Mucosa of descending colon (tissue), 3 donors: ENCODE measurements at regions not wholly inside any gene's neighbourhood (a gene's known extent, or its start where the extent isn't known, plus 50 kb on each side); places are given as distances from the start of the nearest gene placed in this dataset.

Experiments used
- ATAC-seq: fragments of 200-7000 bp; cut with Tn5 transposase; one replicate; pipeline ENCODE4 v1.9.1; 2020; ENCODE audit warnings: mild to moderate bottlenecking, moderate library complexity
- DNase-seq, 3 donors: peaks; one replicate each; pipeline ENCODE4 v3.0.0-alpha.2; 2020
- H3K36me3 ChIP-seq: fragments of 200-600 bp; one replicate; pipeline ENCODE4 v1.8.0; 2021; ENCODE audit warnings: low read depth, mild to moderate bottlenecking
- H3K4me1 ChIP-seq: fragments of 200-600 bp; one replicate; pipeline ENCODE4 v1.8.0; 2021; ENCODE audit warnings: low read depth, mild to moderate bottlenecking
- H3K4me3 ChIP-seq: fragments of 200-600 bp; one replicate; pipeline ENCODE4 v1.8.0; 2021; ENCODE audit warnings: mild to moderate bottlenecking
- H3K9me3 ChIP-seq: fragments of 200-600 bp; one replicate; pipeline ENCODE4 v1.8.0; 2021; ENCODE audit warnings: mild to moderate bottlenecking
- intact Hi-C, 2 donors: fragments of 100-400 bp; cut with DNase I in 1 of 2; cut with micrococcal nuclease in 1 of 2; formaldehyde crosslinking; loops; one replicate each; pipeline versions ENCODE4 v1.11.0 to v1.11.1; 2022; cut with DNase I, micrococcal nuclease
- TF ChIP-seq, protein P1 (sequence below): fragments of 200-600 bp; IDR thresholded peaks from one replicate; pipeline ENCODE4 v1.8.0; 2022; ENCODE audit warnings: antibody characterized with exemption, mild to moderate bottlenecking
- donor health status: DM: no; HTN: no; CAD: no; lungs with moderate emphysema.
- donor health status: DM: no; HTN: no; CAD: no.
- donor health status: DM: no; HTN: yes; CAD: no.

- H3K4me1 ChIP-seq = no peaks in the 10 kb centered on the region
- intact Hi-C loops = no loop called here
- no peak for DNase-seq
- TF ChIP-seq, protein P1, sequence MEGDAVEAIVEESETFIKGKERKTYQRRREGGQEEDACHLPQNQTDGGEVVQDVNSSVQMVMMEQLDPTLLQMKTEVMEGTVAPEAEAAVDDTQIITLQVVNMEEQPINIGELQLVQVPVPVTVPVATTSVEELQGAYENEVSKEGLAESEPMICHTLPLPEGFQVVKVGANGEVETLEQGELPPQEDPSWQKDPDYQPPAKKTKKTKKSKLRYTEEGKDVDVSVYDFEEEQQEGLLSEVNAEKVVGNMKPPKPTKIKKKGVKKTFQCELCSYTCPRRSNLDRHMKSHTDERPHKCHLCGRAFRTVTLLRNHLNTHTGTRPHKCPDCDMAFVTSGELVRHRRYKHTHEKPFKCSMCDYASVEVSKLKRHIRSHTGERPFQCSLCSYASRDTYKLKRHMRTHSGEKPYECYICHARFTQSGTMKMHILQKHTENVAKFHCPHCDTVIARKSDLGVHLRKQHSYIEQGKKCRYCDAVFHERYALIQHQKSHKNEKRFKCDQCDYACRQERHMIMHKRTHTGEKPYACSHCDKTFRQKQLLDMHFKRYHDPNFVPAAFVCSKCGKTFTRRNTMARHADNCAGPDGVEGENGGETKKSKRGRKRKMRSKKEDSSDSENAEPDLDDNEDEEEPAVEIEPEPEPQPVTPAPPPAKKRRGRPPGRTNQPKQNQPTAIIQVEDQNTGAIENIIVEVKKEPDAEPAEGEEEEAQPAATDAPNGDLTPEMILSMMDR = no peak
- no peaks in the 10 kb centered on the region for H3K36me3 ChIP-seq
- no peaks in the 10 kb centered on the region for H3K9me3 ChIP-seq
- ATAC-seq = no peak
- no peak overlapping the region for H3K4me3 ChIP-seq
Measured at GRCh38 chr2:16003809-16004208, 63.5 kb downstream of the MYCN start.

- Histone ChIP-seq H3K36me3 (no peaks in the 10 kb centered on the region), H3K4me1 (no peaks in the 10 kb centered on the region), H3K9me3 (no peaks in the 10 kb centered on the region), H3K4me3 (no peak overlapping the region)
- ATAC-seq (no peak), DNase-seq (no peak)
- TF ChIP-seq, protein P1 = no peak
- intact Hi-C loops = no loop called here
Measured at GRCh38 chr2:16003152-16003551, 62.8 kb downstream of the MYCN start.

GRCh38 chr2:16002575-16002974 is 62.2 kb downstream of the MYCN start:
- intact Hi-C loops = no loop called here
- Histone ChIP-seq H3K9me3 (no peaks in the 10 kb centered on the region), H3K4me3 (no peak overlapping the region), H3K36me3 (no peaks in the 10 kb centered on the region), H3K4me1 (no peaks in the 10 kb centered on the region)
- DNase-seq (no peak), ATAC-seq (no peak)
- TF ChIP-seq, protein P1 = no peak

DNA sequence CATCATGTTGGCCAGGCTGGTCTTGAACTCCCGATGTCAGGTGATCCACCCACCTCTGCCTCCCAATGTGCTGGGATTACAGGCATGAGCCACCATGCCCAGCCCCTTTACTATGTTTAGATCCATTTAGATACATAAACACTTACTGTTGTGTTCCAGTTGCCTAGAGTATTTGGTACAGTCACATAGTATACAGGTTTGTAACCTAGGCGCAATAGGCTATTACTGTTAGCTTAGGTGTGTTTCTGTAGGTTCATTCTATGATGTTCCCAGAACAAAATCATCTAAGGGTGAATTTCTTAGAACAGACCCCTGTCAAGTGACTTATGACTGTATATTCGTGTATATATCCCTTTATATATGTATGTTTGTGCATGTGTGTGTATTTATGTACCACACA is 61.8 kb downstream of the MYCN start:
- TF ChIP-seq, protein P1 = no peak
- Histone ChIP-seq H3K4me3 (no peak overlapping the region), H3K36me3 (no peaks in the 10 kb centered on the region), H3K9me3 (no peaks in the 10 kb centered on the region), H3K4me1 (no peaks in the 10 kb centered on the region)
- DNase-seq = no peak
- no peak for ATAC-seq
- intact Hi-C loops = no loop called here

DNA sequence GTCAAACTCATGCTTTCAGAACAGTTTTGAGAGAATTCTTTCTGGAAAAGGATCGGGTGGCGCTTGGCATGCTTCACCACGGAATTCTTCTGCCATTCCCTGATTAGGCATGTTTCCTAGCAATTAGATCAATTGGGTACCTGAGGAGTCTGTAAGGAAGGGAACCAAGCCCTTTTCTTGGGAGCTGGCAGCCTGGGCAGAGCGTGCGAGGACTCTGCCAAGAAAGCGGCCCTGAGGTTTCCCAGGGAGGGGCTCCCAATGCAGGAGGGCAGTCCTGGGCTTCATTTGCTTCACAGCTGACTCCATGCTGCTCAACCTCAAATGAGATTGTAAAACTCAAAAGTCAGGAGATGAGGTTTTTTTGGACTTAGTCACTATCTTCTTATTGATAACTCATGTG is 60.3 kb downstream of the MYCN start:
- intact Hi-C loops = no loop called here
- H3K9me3 ChIP-seq = no peaks in the 10 kb centered on the region
- H3K4me1 ChIP-seq = no peaks in the 10 kb centered on the region
- TF ChIP-seq, protein P1 = no peak
- H3K36me3 ChIP-seq = no peaks in the 10 kb centered on the region
- DNase-seq = no peak
- no peak overlapping the region for H3K4me3 ChIP-seq
- no peak for ATAC-seq
